SHP77 (cell line): ENCODE measurements at regions not wholly inside any gene's neighbourhood (a gene's known extent, or its start where the extent isn't known, plus 50 kb on each side); places are given as distances from the start of the nearest gene placed in this dataset.

Experiments
- DNase-seq, 2 experiments: peaks; one replicate each; lab custom pipeline; 2025; lab: John Stamatoyannopoulos, UW

DNA sequence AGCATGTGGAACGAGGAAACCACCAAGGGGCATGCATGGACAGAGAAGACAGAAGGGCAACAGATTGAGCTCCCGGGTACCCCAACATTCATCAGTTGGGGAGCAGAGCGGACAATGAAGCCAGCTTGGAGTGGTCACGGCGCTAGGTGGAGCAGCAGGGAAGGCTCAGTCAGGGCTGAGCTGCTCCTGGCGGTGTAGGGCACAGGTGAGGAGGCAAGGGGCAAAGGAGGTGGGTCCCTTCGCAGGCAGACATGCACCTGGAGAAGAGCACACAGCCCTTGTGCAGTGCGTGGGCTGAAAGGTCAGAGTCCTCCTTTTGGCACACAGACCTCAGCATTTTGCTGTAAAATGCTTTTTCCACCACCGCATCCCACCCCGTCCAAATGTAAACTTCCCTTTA is 90.0 kb upstream of the SLC6A6 start:
- DNase-seq = no peak

DNA sequence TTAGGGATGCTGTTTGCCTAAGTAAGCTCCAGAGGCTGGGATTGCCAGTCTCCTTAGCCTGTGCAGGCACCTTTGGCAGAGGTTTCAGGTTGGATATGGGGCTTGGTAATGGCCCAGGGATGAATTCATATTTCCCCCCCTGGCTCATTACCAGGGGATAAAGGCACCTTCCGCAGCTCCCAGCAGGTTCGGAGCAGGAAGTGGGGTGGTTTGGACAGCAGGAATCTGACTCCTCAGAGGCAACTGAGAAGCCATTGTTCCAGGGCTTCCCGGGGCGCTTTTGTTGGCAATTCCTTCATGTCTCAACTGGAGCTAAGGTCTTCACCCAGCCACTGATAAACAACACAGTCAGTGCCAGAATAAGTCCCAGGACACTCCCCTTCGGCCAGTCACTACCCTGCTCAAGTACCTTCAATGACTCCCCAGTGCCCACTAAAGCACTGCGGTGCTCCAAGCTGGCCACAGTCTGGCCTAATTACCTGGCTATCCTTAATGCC is 85.3 kb upstream of the SLC6A6 start:
- no peak for DNase-seq

DNA sequence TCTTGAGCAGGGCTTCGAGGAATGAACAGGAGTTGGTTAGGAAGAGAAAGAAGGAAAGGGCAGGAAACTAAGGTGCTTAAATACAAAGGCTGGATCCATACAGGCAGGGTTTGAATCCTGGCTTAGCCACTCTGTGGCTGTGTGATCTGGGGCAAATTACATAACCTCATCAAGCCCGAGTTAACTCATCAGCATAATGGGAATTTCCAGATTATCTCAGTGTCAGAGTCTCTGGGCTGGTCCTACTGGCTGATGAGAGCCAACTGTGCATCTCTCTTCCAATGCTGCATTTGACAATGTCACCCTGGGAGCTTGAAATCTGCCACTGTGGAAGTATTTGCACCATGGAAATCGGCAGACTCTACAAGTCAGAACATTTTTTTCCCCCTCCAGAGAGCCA is 83.8 kb upstream of the SLC6A6 start:
- DNase-seq = no peak

DNA sequence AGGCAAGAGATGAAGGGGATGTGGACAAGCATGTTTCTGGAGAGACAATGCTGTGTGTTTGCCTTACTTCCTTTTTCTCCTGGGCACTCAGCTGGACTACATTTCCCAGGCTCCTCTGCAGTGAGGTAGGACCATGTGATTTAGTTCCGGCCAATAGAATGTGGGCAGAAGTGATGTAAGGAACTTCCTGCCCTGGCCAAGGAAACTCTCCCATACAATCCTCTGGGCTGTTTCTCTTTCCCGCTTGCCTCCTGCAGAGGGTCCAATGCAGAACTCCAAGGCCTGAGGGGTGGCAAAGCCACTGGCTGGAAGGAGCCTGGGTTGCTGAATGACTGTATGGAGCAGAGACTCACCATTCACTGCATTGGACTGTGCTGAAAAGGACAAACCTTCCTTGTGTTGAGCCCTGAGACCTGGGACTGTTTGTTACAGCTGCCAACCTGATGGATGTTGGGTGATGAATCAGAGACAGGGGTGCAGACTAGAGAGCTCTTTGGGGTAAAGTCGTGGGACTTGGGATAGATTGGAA is 82.7 kb upstream of the SLC6A6 start:
- DNase-seq = peak; percentile 36 to 52

DNA sequence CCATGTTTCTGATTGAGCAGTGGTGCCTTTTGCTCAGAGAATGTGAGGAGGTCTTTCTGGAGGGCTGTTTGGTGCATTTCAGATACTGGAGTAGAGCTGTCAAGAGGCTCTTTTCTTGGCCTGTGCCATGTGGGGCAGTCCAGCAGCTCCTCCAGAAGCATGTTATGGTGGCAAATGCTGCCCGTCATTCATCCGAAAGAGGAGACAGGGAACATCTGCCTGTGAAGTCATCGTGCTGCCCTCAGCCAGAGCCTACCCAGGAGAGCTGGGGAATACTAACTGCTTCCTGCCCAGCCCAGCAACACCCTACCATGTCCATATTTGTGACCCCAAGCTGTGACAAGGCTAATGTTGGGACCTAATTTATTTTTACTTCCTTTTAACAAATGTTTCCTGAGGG is 82.2 kb upstream of the SLC6A6 start:
- DNase-seq = no peak

DNA sequence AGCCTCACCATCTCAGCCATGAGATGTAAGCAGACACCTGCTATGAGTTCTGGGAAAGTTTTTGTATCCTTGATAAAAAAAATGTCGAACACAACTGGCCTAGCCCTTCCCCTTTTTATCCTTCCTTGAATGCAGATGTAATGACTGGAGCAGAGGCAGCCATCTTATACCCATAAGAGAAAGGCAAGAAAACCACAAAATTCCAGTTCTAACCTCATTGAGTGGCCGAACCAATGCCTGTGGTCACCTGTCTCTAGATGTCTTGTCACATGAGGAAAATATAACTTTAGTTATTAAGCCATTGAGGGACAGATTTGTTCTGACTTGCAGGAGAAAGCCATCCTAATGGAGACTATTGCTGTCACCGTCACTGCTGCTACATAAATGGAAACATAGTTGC is 80.4 kb upstream of the SLC6A6 start:
- DNase-seq = no peak

DNA sequence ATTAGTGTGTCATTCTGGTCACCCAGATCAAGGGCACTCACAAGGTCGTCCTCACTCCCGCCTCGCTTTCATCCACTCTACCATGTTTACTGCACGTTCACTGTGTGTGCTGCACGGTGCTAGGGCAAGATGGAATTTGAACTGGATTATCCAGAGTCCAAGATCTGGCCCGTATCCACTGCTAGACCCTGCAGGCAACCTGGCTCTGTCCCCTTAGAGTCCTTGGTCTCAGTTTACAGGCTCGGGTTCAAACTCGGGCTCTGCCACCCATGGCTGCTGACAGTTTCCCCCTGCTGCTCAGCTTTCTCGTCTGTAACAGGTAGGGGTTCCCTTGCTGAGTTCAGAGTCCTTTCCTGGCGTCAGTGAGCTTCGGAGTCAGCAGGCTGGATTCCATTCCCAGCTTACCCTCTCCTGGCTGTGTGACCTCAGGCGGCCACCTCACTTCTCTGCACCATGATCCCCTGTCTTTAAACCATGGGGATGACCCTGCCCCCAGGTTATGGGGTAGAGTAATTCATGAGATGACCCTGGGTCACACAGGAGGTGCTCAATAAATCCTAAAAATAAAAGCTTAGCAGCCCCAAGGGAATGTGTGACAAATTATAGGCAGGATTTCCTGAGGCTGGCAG is 79.6 kb upstream of the SLC6A6 start:
- no peak for DNase-seq

DNA sequence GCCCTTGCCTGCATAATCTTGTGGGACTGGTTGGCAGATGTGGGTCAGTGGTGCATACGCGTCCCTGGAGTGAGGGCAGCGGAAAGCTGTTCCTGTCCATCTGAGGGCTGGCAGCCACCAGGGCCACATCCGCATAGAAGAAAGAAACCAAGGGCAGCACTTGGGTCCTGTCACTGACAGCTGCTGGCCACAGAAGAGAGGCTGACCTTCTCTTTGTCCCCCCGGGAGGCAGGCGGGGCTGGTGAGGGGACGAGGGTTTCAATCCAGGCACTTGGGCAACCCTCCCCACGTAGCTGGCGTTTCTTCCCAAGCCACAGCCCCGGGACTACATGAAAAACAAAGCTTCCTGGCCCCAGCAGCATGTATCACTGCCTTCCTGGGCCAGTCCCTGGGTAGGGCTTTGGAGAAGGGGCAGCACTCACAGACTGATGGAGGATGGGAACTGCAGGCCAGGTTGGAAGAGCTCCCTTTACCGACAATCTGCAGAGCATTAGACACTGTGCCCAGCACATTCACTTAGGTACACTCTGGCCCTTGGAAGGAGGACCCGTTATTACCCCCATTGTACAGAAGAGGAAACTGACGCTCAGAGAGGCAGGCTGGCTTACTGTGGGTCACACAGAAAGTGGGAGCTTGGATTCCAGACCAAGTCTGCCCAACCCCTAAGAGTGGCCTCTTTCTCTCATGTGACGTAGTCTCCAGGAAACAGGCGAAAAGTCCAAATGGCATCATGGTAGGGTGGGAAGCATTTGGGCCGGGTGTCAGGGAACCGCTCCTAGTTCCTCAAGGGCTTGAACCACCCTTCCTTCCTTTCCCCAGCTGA is 78.8 kb upstream of the SLC6A6 start:
- DNase-seq = no peak

DNA sequence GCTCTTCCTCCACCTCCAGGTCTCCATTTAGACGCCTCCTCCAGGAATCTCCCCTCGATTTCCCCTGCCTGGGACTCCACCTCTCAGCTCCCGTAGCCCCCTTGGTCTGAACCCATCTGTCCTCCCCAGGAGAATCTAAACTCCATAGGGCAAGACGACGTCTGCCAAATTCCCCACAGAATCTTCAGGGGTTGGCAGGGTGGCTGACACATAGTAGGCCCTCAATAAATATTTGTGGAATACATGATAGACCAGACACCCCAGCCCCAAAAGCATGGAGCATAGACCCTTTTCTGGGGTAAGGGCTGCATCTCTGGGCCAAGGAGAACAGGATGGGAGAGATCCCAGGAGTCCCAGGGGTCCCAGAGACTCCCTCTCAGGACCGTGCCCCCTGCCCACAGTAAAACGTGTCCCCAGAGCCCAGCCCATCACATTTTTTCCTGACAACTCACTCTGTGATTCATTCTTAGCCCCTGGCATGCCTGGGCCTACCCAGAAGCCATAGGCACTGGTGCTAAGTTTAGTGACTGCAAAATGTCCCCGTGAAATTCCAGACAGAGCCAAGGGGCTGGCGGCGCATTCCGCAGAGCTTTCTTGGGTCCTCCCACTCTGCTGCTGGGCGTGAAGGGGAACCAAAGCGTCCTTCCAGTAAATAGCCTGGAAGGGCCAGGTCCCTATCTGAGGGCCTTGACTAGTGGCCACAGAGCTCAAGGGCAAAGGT is 78.0 kb upstream of the SLC6A6 start:
- no peak for DNase-seq

DNA sequence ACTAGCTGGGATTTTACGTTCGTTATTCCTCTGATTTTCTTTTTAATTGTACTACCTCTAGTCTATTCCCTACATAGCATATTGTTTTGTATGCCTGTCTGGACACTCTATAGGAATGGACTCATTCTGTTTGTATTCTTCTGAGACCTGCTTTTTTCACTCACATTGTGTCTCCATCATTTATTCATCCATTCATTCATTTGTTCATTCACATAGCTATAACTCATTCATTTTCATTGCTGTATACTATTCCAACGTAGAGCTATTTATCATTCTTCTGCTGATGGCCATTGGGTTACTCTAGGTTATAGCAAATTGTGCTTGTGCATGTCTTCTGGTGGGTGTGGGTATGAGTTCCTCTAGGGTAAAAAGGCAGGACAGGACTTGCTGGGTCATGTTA is 74.0 kb upstream of the SLC6A6 start:
- no peak for DNase-seq

DNA sequence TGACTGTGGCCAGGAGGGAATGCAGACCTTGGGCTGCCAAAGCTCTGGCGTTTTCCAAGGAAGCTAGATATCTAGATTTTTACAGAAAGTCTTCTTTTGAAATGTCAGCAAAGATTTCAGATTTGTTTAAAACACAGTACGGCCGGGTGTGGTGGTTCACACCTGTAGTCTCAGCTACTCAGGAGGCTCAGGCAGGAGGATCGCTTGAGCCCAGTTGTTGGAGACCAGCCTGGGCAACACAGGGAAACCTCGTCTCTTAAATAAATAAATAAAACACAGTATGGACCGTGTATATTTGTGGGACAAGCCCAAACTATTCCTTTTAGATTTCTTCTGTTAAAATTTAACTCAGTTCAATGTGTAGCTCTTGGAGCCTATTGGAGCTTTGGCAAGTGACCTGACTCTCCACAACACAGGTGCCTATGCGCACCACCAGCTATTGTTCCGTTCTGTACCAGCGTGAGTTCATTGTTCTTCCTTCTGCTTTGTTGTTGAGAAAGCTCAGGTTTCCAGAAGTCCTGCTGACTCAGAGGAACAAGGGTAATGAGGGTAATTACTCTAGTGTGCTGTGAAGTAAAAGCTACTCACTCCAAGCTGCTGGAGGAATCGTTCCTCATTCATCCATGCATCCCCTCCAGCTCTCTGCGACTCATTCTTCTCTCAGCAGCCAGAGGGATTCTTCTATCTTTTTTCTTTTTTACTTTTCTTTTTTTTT is 73.1 kb upstream of the SLC6A6 start:
- DNase-seq = no peak

DNA sequence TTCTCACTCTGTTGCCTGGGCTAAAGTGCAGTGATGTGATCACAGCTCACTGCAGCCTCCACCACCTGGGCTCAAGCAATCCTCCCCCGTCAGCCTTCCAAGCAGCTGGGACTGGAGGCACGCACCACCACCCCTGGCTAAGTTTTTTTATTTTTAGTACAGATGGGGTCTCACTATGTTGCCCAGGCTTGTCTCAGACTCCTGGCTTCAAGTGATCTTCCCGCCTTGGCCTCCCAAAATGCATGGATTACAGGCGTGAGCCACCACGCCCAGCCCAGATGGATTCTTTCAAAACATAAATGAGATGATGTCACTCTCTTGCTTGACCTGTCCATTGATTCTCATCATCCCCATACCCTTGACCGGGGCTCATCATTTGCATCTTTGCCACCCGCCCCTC is 72.6 kb upstream of the SLC6A6 start:
- no peak for DNase-seq

DNA sequence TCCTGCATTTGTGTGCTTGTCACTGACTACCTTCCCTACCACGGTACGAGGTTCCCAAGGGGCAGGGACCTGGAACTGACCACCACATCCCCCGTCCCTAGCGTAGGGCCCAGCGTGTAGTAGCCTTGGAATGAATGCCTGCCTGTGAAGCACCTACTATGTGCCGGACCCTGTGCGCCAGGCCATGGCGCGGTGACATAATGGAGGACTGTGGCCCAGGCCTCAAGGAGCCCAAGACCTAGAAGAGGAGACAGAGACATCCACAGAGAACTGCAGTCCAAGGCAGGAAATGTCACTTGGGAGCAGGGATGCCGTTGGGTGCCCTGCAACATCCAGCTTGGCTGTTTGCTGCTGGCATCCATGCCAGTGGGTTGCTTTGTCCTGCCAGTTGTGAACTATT is 71.9 kb upstream of the SLC6A6 start:
- DNase-seq = no peak

DNA sequence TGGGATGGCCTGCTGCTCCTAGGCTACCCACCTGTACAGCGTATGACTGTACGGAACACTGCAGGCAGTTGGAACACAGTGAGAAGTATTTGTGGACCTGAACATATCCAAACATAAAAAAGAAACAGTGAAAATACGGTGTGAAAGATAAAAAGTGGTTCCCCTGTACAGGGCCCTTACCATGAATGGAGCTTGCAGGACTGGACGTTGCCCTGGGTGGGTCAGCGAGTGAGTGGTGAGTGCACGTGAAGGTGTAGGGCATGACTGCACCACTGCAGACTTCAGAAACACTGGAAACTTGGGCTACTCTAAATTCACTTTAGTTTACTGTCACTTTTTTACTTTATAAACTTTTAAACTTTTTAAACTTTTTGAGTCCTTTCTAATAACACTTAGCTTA is 71.2 kb upstream of the SLC6A6 start:
- DNase-seq = no peak

DNA sequence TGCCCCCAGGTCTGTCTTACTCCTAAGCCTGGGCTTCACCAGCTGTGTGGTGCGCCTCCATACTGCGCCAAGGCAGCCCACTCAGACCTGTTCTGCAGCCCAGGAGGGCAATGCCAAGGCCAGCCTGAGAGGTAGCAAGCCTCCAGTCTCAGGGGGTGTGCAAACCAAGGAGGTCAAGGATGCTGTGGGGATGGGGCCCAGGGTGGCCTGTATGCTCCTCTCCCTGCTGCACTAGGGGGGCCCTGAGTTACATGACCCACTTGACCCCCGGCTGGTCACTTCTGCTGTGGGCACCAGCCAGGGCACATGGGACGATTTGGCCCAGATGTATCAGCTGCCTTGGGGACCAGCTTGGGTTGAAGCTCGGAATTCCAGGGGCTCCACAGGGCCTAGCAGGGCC is 70.0 kb upstream of the SLC6A6 start:
- no peak for DNase-seq

DNA sequence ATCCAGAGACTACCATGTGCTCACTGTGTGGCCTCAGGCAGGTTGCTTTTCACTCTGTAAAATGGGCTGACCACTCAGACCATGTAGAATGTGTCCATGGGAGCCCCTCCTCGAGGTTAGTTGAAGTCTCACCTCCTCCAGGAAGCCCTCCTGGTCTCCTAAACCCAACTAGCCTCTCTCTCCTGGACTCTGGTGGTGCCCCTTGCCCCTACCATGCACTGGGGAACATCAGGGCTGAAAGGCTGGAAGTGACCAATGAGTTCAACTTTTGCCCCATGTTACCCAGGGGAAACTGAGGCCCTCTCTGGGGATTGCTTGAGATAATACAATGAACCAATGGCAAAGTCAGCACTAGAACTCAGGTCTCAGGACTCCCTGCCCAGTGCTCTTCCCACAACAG is 69.2 kb upstream of the SLC6A6 start:
- DNase-seq = no peak

DNA sequence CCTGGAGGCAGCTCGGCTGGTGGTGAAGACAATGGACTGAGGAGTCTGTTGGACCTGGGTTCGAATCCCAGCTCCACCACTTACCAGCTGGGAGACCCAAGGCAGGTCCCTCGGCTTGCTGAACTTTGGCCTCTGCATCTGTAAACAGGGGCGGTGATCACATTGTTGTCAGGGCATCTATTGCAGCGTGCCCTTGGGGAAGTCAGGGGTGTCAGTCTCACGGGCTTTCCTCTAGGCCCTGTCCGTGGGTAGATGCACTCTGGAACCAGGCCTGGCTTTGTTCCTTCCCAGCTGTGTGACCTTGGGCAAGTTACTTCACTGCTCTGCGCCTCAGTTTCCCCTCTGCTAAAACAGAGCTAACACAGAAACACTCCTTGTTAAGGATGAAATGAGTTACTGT is 68.8 kb upstream of the SLC6A6 start:
- no peak for DNase-seq

DNA sequence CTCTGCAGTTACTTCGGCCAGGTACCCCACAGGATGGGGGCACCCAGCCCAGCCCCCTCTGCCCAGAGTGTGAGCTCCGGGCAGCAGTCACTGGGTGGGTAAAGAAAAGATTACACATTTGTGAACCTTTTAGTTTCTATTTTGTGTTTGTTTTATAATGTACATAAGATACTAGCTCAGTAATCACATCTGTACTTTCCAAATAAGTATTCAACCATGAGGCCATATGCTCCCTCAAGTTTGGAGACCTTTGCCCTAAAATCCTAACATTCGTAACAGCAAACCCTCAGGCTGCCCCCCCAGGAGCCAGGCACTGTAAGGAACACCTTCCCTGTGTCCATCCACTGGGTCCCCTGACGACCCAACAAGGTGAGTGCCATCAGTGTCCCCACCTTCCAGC is 68.3 kb upstream of the SLC6A6 start:
- DNase-seq = no peak

DNA sequence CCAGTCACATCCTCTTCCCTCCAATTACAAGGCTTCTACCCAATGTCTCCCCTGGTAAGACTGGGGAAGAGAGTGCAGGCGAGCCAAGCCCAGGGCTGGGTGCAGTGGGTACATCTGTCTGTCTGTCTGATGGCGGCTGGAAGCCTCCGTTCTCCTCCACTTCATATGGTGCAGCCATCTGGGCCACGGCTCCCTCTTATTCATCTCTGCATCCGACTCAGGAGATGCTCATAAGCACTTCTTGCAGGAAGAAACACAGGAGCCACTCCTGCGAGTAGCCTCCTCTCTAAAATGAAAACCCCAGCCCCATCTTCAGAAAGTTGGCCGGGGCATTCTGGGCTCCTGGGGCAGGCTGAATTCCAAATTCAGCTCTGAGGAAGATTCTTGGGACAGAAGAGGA is 67.5 kb upstream of the SLC6A6 start:
- no peak for DNase-seq

DNA sequence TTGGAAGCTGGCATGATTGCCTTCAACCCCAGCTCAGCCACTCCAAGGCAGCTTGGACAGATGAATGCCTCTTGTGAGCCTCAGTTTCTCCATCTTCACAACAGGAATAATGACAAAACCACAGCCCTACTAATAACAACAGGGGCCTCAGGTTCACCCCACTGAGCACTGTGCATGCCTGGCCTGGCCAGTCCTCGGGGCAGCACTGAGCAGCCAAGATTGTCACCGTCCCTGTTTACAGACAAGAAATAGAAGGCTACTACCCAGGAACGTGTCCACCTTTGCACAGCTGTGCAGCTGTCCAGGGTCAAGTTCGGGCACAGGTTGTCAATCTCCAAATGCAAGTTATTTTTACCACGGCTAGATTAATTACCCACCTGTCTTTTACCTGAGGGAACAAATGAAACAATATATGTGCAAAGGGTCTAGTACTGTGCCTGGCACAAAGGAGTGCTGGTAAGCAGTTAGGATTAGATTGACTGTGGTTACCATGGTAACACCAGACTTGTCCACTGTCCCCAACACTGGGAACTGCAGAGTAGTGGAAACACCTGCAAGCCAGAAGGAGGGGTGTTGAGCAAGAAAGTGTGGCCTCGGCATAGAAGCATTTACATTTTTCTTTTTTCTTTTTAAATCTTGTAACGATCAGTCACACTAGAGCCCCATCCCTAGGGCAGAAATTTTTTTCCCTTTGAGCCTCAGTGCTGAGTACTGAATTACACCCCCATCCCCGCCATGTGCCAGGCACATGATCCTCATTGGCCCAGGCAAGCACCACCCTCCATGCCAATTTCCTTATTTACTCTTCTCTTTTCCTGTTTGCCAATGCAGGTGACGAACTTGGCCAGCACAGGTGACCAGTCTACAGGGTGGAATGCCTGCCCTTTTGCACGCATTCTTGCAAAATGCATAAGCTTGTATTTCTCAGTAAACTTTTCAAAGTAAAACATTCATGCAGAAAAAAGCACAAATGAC is 66.3 kb upstream of the SLC6A6 start:
- DNase-seq = peak in 1 of 2 experiments; percentile 41
